Caco-2 (cell line): ENCODE measurements at regions not wholly inside any gene's neighbourhood (a gene's known extent, or its start where the extent isn't known, plus 50 kb on each side); places are given as distances from the start of the nearest gene placed in this dataset.

Source experiments
- BruUV-seq: library from RNA; stranded (reverse); fragments of 400-500 nt; replicated peaks from 2 replicates; lab custom pipeline; 2021; lab: Mats Ljungman, UMichigan
- CTCF ChIA-PET: fragments of 300-600 bp; sonication (Branson Sonifier 250); formaldehyde crosslinking; loops from one replicate; lab custom pipeline; 2022; ENCODE audit warnings: antibody characterized with exemption; lab: Charles Lee
- POLR2A ChIA-PET: fragments of 300-600 bp; sonication (Branson Sonifier 250); formaldehyde crosslinking; loops from one replicate; lab custom pipeline; 2022; ENCODE audit warnings: antibody characterized with exemption; lab: Charles Lee
- DNase-seq, 2 experiments: peaks; one replicate each; pipeline versions ENCODE4 v3.0.0 to v3.0.0-alpha.2; 2020 to 2022
- H3K27me3 ChIP-seq: replicated peaks from 2 replicates; pipeline ENCODE4 v1.6.0; 2011; ENCODE audit warnings: low read length; ENCODE audit not compliant: control insufficient read depth, insufficient read depth
- H3K36me3 ChIP-seq: 2 replicates; pipeline ENCODE4 v1.5.1; 2011; ENCODE audit warnings: low read length; ENCODE audit not compliant: control insufficient read depth, insufficient read depth
- H3K4me1 ChIP-seq: fragments of 250-450 bp; sonication (Bioruptor Pico); 2 replicates; pipeline ENCODE4 v1.5.1; 2020; ENCODE audit warnings: mild to moderate bottlenecking
- H3K4me3 ChIP-seq: 2 replicates; pipeline ENCODE4 v1.5.1; 2011; ENCODE audit warnings: low read depth, mild to moderate bottlenecking, control low read depth, low read length
- H3K9me3 ChIP-seq: fragments of 250-450 bp; sonication (Bioruptor Pico); 2 replicates; pipeline ENCODE4 v1.5.1; 2020; ENCODE audit warnings: mild to moderate bottlenecking, moderate library complexity
- H3K27ac Mint-ChIP-seq: one replicate; pipeline ENCODE4 v1.8.0; 2022; ENCODE audit warnings: mixed read lengths; ENCODE audit not compliant: unreplicated experiment
- H3K27me3 Mint-ChIP-seq: one replicate; pipeline ENCODE4 v1.8.0; 2022; ENCODE audit warnings: mixed read lengths; ENCODE audit not compliant: insufficient read depth, unreplicated experiment
- H3K36me3 Mint-ChIP-seq: one replicate; pipeline ENCODE4 v1.8.0; 2022; ENCODE audit warnings: mild to moderate bottlenecking, mixed read lengths; ENCODE audit not compliant: insufficient read depth, unreplicated experiment
- H3K4me1 Mint-ChIP-seq: one replicate; pipeline ENCODE4 v1.8.0; 2022; ENCODE audit warnings: low read depth, mixed read lengths; ENCODE audit not compliant: unreplicated experiment
- H3K4me3 Mint-ChIP-seq: one replicate; pipeline ENCODE4 v1.8.0; 2022; ENCODE audit warnings: mild to moderate bottlenecking, moderate library complexity, mixed read lengths; ENCODE audit not compliant: unreplicated experiment
- H3K9me3 Mint-ChIP-seq: one replicate; pipeline ENCODE4 v1.8.0; 2022; ENCODE audit warnings: mixed read lengths; ENCODE audit not compliant: unreplicated experiment
- CTCF ChIP-seq, 2 experiments: fragments of 200-600 bp in 1 of 2; IDR thresholded peaks; 1 replicate in 1 of 2; 2 replicates in 1 of 2; pipeline versions ENCODE4 v1.5.1 to v1.8.0; 2011 to 2022; ENCODE audit warnings: antibody characterized with exemption in 1 of 2, control low read depth in 1 of 2, inconsistent platforms in 1 of 2, low read depth in 1 of 2, low read length in 1 of 2, mild to moderate bottlenecking in 1 of 2, moderate library complexity in 1 of 2; ENCODE audit not compliant: insufficient read depth in 1 of 2, severe bottlenecking in 1 of 2, unreplicated experiment in 1 of 2
- intact Hi-C: fragments of 100-400 bp; cut with micrococcal nuclease; formaldehyde crosslinking; loops from one replicate; pipeline ENCODE4 v1.10.0; 2022; ENCODE audit not compliant: unreplicated experiment

GRCh38 chr18:78689606-78690005 lies 290.0 kb upstream of the SALL3 start:
- H3K27me3 Mint-ChIP-seq, result no peaks in the 10 kb centered on the region
- H3K4me1 ChIP-seq, result no peaks in the 10 kb centered on the region
- H3K9me3 Mint-ChIP-seq, result no peaks in the 10 kb centered on the region
- no peak overlapping the region for H3K27ac Mint-ChIP-seq
- H3K36me3 ChIP-seq, result no peaks in the 10 kb centered on the region
- CTCF ChIA-PET, result no interaction called here
- no peak overlapping the region for H3K4me3 Mint-ChIP-seq
- H3K27me3 ChIP-seq, result no peaks in the 10 kb centered on the region
- TF ChIP-seq CTCF (IDR thresholded peaks at IDR 0.05; ENCODE audit: insufficient read depth in 1 of 2, low read depth in 1 of 2, low read length in 1 of 2, severe bottlenecking in 1 of 2, unreplicated experiment in 1 of 2), result no peak
- no peaks in the 10 kb centered on the region for H3K36me3 Mint-ChIP-seq
- H3K9me3 ChIP-seq, result no peaks in the 10 kb centered on the region
- intact Hi-C loops, result no loop called here
- DNase-seq, result no peak
- POLR2A ChIA-PET, result no interaction called here
- BruUV-seq, result no TSS peak
- no peak overlapping the region for H3K4me3 ChIP-seq
- H3K4me1 Mint-ChIP-seq, result no peaks in the 10 kb centered on the region

GRCh38 chr18:78692105-78692504 lies 287.5 kb upstream of the SALL3 start:
- no peak for DNase-seq
- ChIA-PET POLR2A (no interaction called here), CTCF (no interaction called here)
- Mint-ChIP-seq H3K36me3 (no peaks in the 10 kb centered on the region), H3K27me3 (no peaks in the 10 kb centered on the region), H3K9me3 (no peaks in the 10 kb centered on the region), H3K4me3 (no peak overlapping the region), H3K27ac (no peak overlapping the region), H3K4me1 (no peaks in the 10 kb centered on the region)
- no peaks in the 10 kb centered on the region for H3K36me3 ChIP-seq
- H3K4me3 ChIP-seq, result no peak overlapping the region
- intact Hi-C loops, result no loop called here
- no TSS peak for BruUV-seq
- no peaks in the 10 kb centered on the region for H3K27me3 ChIP-seq
- no peaks in the 10 kb centered on the region for H3K4me1 ChIP-seq
- no peak for TF ChIP-seq CTCF (IDR thresholded peaks at IDR 0.05; ENCODE audit: insufficient read depth in 1 of 2, low read depth in 1 of 2, low read length in 1 of 2, severe bottlenecking in 1 of 2, unreplicated experiment in 1 of 2)
- no peaks in the 10 kb centered on the region for H3K9me3 ChIP-seq

GRCh38 chr18:78693429-78693828 lies 286.2 kb upstream of the SALL3 start:
- Histone ChIP-seq H3K36me3 (no peaks in the 10 kb centered on the region), H3K4me3 (no peak overlapping the region), H3K27me3 (no peaks in the 10 kb centered on the region), H3K9me3 (no peaks in the 10 kb centered on the region), H3K4me1 (no peaks in the 10 kb centered on the region)
- BruUV-seq, result no TSS peak
- CTCF ChIA-PET, result no interaction called here
- H3K27me3 Mint-ChIP-seq, result no peaks in the 10 kb centered on the region
- H3K9me3 Mint-ChIP-seq, result no peaks in the 10 kb centered on the region
- intact Hi-C loops, result no loop called here
- POLR2A ChIA-PET, result no interaction called here
- no peaks in the 10 kb centered on the region for H3K36me3 Mint-ChIP-seq
- no peak for DNase-seq
- no peak for TF ChIP-seq CTCF (IDR thresholded peaks at IDR 0.05; ENCODE audit: insufficient read depth in 1 of 2, low read depth in 1 of 2, low read length in 1 of 2, severe bottlenecking in 1 of 2, unreplicated experiment in 1 of 2)
- H3K27ac Mint-ChIP-seq, result no peak overlapping the region
- no peak overlapping the region for H3K4me3 Mint-ChIP-seq
- no peaks in the 10 kb centered on the region for H3K4me1 Mint-ChIP-seq
